GM21825 (cell line): ENCODE measurements at regions not wholly inside any gene's neighbourhood (a gene's known extent, or its start where the extent isn't known, plus 50 kb on each side); places are given as distances from the start of the nearest gene placed in this dataset.

Experiments used
- ATAC-seq: cut with Tn5 transposase; IDR thresholded peaks from one replicate; pipeline ENCODE4 v1.9.1; 2021; ENCODE audit warnings: mild to moderate bottlenecking, moderate library complexity; ENCODE audit not compliant: unreplicated experiment

DNA sequence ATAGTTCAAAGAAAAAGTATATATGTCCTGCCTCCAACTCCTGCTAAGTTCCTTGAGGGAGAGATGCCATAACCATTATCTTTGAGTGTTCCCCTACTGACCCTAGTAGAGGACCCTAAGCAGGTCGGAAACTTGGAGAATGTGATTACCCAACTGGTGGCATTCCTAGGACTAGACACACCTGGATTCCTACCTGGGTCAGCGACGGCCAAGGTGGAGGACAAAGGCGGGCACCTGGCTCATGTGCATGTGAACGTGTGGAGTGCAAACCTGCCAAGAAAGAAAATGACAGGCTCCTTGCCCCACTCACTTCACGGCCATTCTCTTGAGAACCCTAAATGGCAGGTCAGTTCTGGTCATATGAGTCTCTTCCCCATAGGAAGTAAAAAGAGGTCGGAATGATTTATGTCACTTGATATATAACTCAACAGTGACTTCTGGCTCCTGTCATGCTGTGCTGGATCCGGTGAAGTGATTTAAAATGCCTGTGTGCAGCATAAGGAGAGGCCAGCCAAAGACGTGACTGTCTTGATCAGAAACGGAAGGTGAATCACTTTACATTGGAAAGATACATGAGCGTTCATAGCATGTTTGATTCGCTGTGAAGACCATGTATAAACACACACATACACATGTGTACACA lies 371.6 kb downstream of the EIPR1 start:
- no peak for ATAC-seq

DNA sequence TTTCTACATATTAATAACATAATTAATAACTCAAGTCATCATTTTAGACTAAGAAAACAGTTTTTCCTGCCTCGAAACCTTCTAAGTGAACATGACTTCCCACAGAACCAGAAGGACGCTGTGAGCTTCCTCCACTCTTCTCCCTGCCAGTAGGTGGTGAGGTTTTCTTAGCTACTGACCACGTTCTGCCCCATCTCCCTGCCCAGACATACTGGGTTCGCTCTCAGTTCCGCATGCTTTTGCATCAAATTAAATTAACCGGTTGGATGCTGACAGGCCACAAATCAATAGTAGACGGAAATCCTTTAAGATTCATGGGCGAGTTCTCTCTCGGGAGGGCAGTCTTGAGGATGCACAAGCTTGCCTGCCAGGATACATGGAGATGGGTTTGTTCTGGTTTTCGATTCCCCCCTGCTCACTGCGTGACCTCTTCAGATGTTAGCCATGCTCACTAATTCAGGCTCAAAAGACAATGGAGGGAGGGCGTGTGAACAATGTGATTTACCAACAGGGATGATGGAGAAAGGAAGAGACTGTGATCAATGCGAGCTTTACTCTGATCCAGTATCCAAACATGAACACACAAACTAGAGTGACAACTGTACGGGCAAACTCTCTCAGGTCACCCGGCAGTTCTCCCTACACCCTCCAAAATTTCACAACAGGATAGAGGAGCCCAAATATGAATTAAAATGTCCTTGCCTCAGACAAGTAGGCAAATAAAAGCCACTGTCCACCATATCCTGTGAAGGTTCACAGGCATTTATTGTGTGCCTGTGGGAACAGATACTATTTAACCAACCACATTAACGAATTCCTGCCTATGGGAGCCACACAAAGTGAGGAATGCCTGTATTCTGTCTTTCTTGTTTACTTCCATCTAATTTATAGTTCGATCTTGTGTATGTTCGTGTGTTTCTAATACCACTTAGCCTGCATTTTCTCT lies 375.7 kb downstream of the EIPR1 start:
- ATAC-seq: peak; percentile 69

DNA sequence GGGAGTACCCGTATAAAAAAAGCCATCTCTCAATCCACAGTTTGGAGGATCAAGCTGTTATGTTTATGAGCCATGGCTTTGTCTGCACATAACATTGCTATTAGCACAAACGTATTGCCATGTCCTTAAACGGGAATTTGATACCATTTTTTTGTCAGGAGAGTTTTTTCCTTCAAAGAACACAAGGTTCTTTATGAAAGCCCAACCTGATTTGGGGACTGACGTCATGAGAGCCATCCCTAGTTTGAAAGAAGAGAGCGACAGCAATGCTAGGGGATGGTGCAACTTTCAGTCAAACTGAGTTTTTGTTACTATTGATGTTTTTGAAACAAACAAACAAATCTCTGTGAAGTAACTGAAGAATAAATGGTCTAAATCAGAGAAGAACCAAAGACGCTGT lies 376.6 kb downstream of the EIPR1 start:
- no peak for ATAC-seq

DNA sequence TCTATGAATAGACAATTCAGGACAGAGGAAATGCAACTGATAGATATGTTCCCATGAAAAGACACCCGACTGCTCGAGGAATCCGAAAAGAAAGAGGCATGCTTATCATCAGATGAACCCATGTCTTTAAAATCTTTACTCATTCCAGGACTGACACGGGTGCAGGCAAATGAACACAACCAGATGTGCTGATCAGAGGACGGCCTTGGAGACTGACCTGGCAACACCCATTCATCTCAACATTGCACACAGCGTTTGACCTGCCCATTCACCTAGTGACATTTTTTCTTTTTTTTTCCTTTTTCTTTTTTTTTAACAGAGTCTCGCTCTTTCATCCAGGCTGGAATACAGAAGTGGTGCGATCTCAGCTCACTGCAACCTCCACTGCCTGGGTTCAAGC lies 377.5 kb downstream of the EIPR1 start:
- no peak for ATAC-seq

DNA sequence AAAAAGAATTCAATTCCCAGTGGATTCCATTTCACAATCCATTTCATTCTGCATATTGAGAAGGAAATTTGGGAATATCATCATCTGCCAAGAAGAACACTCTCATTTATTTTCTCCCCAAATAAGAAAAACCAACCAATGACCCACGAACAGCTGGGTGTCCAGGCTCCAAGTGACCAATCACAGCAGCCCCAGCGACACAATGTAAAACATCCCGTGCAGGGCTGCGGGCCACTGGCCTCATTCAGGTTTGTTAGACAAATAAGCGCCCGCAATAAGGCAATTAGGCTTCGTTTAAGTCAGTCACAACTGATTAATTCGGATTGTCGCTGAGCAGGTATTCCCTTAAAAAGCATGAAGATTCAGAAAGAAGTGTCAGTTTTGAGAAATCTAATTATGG lies 378.6 kb downstream of the EIPR1 start:
- ATAC-seq: no peak

DNA sequence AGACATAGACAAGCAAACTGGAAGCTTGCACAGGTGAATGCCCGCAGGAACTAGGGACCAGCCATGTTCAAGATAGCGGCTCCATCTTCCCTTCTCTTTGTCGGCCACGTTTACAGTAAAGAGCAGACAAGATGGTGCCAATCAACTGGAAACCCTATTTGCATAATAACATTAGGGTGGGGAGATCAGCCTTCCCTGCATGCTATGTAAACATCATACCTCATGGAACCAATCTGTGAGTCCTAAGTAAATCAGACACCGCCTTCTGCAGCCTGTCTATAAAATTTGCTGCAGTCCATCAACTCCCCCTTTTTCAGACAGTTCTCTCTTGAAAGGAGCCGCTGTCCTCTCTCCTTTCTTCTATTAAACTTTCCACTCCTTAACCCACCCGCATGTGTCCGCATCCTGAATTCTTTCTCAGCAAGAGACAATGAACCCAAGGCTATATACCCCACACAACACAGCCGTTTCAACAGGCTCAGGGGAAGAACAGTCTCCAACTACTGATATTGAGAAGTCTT lies 384.4 kb downstream of the EIPR1 start:
- ATAC-seq: no peak

DNA sequence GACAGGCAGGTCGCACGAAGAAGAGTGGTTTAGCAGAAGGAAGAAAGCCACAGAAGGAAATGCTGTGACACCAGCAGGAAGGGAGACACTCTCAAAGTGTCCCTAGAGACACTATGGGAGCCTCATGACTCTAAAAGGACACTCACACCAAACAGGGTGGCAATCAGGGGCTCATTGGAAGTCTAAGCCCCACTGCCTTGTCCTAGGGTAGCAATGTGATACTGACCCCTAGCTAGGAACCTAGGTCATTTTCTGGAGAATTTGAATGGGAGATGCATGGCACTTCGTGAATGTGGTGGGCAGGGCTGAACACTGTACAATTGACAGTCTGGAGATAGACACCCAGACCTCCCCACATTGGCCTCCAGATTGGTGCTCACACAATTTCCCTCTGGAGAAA lies 385.0 kb downstream of the EIPR1 start:
- no peak for ATAC-seq

DNA sequence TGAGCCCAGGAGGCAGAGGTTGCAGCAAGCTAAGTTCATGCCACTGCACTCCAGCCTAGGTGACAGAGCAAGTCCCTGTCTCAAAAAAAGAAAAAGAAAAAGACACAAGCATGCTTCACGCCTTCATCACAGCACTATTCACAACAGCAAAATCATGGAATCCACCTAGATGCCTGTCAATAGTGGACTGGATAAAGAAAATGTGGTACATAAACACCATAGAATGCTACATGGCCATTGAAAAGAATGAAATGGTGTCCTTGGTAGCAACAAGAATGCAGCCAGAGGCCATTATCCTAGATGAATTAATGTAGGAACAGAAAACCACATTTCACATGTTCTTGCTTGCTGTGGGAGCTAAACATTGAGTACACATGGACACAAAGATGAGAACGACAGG lies 392.6 kb downstream of the EIPR1 start:
- no peak for ATAC-seq

DNA sequence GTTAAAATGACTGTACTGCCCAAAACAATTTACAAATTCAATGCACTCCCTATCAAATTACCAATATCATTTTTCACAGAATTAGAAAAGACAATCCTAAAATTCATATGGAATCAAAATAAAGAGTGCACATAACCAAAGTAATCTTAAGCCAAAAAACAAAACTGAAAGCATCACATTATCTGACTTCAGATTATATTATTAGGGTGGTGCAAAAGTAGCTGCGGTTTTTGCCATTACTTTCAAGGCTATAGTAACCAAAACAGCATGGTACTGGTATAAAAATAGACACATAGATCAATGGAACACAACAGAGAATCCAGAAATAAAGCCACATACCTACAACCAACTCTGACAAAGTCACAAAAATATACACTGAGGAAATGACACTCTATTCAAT lies 396.6 kb downstream of the EIPR1 start:
- ATAC-seq: no peak

DNA sequence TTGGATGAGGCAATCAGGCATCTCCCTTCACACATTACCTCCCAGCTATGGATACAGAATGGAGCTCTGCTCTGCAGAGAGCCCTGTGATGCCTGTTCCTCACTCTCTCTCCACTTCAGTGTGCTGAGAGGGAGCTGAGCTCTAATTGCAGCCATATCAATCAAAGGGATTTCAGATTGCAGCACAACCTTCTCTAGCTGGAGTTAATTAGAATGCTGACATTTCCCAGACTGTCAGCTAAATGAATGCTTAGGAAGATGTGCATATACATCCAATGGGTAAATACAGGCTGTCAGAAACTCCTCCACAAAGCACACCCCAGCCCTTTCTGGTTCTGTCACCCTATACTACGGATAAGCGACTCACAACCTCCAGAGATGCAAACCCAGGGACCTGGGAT lies 402.6 kb downstream of the EIPR1 start:
- no peak for ATAC-seq

DNA sequence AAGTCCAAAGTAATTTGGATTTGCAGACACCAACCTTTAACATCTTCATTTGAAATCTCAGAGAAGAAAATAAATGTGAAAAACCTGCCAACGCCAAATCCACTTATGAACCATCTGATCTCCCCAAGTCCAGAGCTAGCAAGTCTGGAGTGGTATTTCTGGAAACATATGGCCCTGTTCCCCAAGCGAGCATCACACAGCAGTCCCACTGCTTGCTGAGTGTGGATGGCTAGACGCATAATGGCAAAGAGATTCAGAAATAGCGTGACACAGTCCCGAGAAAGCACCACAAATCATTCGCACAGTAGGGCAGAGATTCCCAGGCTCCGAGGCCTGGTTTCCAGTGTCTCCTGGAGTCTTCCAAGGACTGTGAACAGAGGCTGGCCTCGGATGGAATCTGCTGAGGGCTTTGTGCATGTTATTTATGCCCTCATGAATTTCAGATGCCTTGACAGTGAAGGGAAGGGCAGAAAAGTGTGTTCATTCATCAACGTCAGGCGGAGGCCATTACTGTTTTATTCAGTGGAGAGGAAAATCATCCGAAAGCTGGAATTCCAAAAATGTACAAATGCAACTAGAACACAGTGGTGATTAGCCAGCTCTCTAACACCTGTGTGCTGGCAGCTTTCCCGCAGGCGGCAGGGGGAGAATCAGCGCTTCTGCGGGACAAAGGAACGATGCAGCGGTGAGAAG lies 417.0 kb downstream of the EIPR1 start:
- no peak for ATAC-seq

DNA sequence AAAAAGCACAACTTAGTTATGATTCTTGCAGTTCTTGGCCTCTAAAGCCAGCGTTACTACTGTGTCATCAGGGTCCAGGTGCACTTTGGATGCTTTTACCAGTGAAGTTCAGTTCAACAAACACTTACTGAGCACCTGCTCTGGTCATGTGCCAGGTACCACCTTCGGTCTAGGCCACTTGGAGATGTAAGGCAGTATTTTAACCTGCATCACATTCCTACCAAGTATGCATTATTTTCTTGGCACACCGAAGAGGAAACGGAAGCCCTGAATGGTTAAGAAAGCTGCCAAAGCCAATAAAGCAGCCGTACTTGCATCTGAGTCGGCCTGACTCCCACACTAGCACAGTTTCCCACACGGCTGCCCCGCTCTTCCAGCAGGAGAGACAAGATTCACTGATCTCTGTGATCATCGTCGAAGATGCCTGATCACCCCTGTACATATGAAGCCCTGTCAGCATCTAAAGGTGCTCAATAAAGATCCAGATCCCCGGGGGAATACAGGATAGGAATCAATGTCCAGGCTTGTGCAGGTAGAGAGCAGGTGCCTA lies 427.1 kb downstream of the EIPR1 start:
- no peak for ATAC-seq

DNA sequence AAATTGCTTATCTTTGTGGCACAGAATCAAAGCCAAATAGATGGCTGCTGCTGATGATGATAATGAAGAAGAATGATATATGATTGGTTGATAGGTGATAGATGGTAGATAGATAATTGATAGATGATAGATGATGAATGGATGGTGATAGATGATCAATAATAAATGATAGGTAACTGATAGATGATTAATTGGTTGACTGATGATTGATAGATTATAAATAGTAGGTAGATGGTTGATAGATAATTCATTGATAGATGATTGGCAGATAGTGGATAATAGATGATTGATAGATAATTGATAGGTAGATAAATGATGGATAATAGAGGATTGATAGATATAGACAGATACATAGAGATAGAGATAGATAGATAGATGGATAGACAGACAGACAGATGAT lies 430.2 kb downstream of the EIPR1 start:
- ATAC-seq: no peak

DNA sequence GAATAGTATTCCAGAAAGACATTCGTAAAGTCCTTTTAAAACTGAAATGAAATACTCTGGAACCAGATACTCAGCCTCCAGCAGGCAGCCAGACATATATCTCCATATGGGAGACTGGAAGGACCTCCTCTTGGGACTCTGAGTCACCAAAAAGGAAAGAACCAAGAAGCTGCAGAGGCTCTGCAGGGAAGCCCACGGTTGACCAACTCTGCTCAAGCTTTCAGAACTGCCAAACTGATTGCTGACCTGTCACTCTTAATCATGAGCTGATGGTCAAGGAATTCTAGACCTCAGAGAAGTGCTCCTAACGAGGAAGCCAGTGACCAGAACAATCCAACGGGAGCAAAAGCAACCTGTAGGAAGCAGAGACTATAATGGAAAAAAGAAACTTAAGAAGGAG lies 434.7 kb downstream of the EIPR1 start:
- ATAC-seq: no peak

DNA sequence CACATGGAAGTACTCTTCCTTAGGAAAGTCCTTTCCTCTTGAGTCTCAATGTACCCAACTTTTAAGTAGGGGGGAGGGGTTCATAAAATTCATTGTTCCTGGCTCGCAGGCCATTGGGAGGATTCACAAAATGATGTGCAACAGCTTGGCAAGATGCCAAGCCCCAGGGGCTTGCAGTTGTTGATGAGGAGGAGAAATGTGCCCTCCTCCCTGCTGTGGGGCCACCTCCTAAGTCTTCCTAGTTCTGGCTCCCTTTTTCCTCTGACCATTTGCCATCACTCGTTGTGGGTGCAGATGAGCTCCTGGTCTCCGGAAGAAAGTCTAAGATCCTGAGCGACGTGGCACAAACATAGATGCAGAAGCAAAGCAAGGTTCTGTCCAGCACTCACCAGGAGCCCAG lies 435.4 kb downstream of the EIPR1 start:
- ATAC-seq: no peak

DNA sequence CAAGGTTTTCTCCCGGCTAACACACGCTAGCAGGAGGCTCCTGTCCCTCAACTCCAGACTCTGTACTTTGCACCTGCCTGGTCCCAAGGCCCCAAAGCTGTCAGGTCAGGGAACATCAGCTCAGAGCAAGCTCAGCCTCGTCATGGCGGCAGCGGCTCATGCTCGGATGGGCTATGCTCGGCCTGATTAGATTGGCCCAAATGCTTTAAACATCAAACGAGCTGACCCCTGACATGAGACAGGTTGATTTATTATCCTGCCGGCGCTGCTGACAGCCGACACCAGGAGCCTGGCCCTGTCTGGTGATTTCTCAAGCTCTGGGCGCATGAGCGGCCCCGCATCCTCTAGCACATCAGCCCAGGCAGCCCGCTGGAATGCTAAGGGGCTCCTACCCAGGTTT lies 436.4 kb downstream of the EIPR1 start:
- ATAC-seq: no peak

DNA sequence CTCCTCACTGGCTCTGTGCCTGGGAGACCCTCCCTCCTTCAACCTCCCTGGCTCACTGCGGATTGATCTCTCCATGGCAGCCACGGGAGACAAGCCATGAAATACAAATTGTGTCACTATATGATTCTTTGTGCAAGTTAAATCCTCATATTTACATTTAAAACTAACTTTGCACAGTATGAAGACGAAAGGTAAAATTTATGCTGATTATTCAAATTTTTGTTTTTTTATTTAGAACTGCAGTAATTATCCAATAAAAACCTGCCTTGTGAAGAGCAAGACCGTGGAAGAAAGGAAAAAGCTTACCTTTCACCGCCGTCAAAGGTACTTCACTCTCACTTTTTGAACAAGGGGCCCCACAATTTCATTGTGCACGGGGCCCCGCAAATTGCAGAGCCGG lies 436.9 kb downstream of the EIPR1 start:
- no peak for ATAC-seq

DNA sequence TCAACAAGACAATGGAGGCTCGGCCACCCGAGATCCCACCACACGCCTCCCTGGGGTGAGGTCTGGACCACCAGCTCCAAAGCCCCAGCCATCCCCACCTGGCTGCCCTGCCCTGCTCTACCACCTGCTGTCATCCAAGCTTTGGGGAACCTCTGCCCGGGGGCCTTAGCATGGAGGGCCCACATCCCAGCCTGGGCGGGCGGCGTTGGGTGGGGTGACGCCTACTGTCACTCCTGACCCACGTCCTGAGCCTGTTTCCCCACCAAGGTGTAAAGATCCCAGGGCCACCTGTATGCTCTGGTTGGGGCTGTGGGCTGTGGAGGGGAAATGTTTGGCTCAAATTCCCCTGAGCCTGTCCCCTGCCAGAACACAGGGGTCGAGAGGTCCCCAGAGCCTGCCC lies 437.6 kb downstream of the EIPR1 start:
- no peak for ATAC-seq

DNA sequence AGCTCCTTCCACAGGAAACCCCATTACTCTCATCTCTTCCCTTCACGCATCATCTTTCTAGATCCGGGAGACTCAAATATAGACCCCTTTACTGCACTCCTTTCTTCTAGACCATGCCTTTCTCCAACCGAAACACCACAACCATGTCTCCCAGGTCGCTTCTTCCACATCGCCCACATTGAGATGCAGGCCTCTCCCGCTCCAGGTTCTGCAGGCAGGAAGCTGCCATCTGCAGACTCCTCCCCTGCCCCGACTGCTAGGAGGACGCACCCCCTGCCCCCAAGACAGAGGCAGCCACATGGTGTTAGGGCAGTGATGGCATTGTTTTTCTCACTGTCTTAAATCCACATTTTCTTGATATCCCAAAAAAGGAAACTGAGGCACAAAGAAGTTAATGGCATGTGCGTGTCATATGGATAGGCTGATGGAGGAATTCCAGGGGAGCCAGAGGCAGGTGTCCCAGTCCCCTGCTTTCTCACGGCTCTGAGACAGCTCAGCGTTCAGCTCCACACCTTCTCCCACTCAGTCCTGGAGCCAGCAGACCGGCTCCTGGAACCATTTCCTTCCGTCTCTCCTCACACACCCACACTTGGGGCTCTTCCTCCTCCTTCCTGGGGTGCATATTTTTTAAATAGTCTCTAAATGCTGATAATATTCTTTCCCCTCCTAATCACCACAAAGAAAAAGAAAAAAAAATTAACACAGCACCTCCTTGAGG lies 438.4 kb downstream of the EIPR1 start:
- ATAC-seq: no peak

DNA sequence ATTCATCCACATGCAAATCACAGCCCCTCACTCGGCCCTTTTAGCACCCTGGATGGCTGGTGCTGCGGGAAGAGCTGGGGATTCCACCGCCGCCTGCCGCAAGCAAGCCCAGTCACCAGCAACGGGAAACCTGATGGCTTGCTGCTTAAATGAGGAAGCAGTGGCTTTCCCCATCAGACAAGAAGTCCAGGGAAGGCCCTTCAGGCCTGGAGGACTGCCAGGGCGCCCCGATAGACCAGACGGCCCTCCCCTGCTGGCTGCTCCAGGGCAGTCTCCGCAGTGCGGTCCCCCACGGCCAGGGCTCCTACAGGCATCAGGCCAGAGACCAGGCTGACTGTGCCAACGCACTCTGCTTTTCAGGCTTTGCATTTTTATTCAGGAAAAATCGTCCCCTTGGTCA lies 439.1 kb downstream of the EIPR1 start:
- ATAC-seq: no peak
